K562 (cell line): ENCODE measurements at regions not wholly inside any gene's neighbourhood (a gene's known extent, or its start where the extent isn't known, plus 50 kb on each side); places are given as distances from the start of the nearest gene placed in this dataset.

Source experiments
- ATAC-seq: fragments of 200-7000 bp; cut with Tn5 transposase; 3 replicates; pipeline ENCODE4 v1.9.1; 2020; ENCODE audit warnings: moderate library complexity
- BruUV-seq: library from RNA; stranded (reverse); fragments of 400-500 nt; replicated peaks from 2 replicates; lab custom pipeline; 2021; lab: Mats Ljungman, UMichigan
- CTCF ChIA-PET: fragments of 300-600 bp; formaldehyde crosslinking; extraction: SDS; loops from one replicate; lab custom pipeline; 2021; ENCODE audit warnings: low intra/inter-chr PET ratio; lab: Yijun Ruan, JAX
- POLR2A ChIA-PET: fragments of 300-600, 350-650 bp; sonication (Branson Sonifier 250); formaldehyde crosslinking; extraction: SDS; loops from one replicate; lab custom pipeline; 2021; ENCODE audit warnings: antibody characterized with exemption, inconsistent platforms; lab: Yijun Ruan, JAX
- DNase-seq, 4 experiments: peaks; one replicate each; pipeline versions ENCODE4 v3.0.0 to v3.0.0-alpha.2; 2011 to 2018; ENCODE audit warnings: low spot score in 3 of 4, mixed read lengths in 3 of 4; ENCODE audit errors: extremely low read depth in 1 of 4
- FAIRE-seq: peaks from 2 replicates; lab custom pipeline; 2011; peaks lifted over from hg19 to GRCh38; lab: Jason Lieb, UNC
- H2AFZ ChIP-seq: 2 replicates; pipeline ENCODE4 v1.6.0; 2011; ENCODE audit warnings: low read depth, low read length, control low read depth, inconsistent platforms
- H3K27ac ChIP-seq: fragments of 200-600 bp; 3 replicates; pipeline ENCODE4 v1.8.0; 2011; ENCODE audit warnings: low read depth, mild to moderate bottlenecking, control low read depth, inconsistent platforms, low read length, moderate library complexity, mixed read lengths; ENCODE audit errors: extremely low read depth
- H3K27me3 ChIP-seq, 2 experiments: fragments of 300-600 bp in 1 of 2; 2 replicates in 1 of 2; 3 replicates in 1 of 2; pipeline versions ENCODE4 v1.6.0 to v1.8.0; 2011; ENCODE audit warnings: inconsistent platforms in 2 of 2, low read length in 2 of 2, mild to moderate bottlenecking in 1 of 2, mixed read lengths in 1 of 2, moderate library complexity in 1 of 2; ENCODE audit not compliant: control insufficient read depth in 2 of 2, insufficient read depth in 2 of 2
- H3K36me3 ChIP-seq: fragments of 300-600 bp; 3 replicates; pipeline ENCODE4 v1.8.0; 2011; ENCODE audit warnings: mild to moderate bottlenecking, low read length, inconsistent platforms; ENCODE audit not compliant: control insufficient read depth, insufficient read depth
- H3K4me1 ChIP-seq, 2 experiments: fragments of 200-600 bp in 1 of 2; replicated peaks in 1 of 2; 2 replicates in 1 of 2; 3 replicates in 1 of 2; pipeline versions ENCODE4 v1.5.1 to v1.8.0; 2011; ENCODE audit warnings: inconsistent platforms in 2 of 2, low read length in 2 of 2, mild to moderate bottlenecking in 1 of 2, mixed read lengths in 1 of 2, moderate library complexity in 1 of 2; ENCODE audit not compliant: control insufficient read depth in 2 of 2, insufficient read depth in 2 of 2
- H3K4me2 ChIP-seq: 2 replicates; pipeline ENCODE4 v1.6.1; 2011; ENCODE audit warnings: low read length, control low read depth, inconsistent platforms, mixed read lengths; ENCODE audit not compliant: insufficient read depth
- H3K4me3 ChIP-seq: fragments of 200-600 bp; sonication (generic), shearing (Covaris generic); 2 replicates; pipeline ENCODE4 v1.5.1; 2016; ENCODE audit warnings: control low read depth, inconsistent platforms
- H3K79me2 ChIP-seq: fragments of 200-600 bp; 3 replicates; pipeline ENCODE4 v1.8.0; 2011; ENCODE audit warnings: low read length, inconsistent platforms; ENCODE audit not compliant: control insufficient read depth, insufficient read depth
- H3K9ac ChIP-seq, 2 experiments: 2 replicates each; pipeline versions ENCODE4 v1.6.0 to v1.6.1; 2011; ENCODE audit warnings: low read depth in 2 of 2, low read length in 2 of 2, control low read depth in 1 of 2, inconsistent platforms in 1 of 2, mild to moderate bottlenecking in 1 of 2, mixed read lengths in 1 of 2; ENCODE audit not compliant: insufficient read depth in 1 of 2
- H3K9me1 ChIP-seq: one replicate; pipeline ENCODE4 v1.6.0; 2011; ENCODE audit warnings: inconsistent platforms, mild to moderate bottlenecking, low read length, moderate library complexity; ENCODE audit not compliant: control insufficient read depth, insufficient read depth
- H3K9me3 ChIP-seq: replicated peaks from 2 replicates; pipeline ENCODE4 v1.5.1; 2011; ENCODE audit warnings: low read depth, low read length, inconsistent platforms; ENCODE audit not compliant: control insufficient read depth, insufficient read depth
- H4K20me1 ChIP-seq: replicated peaks from 2 replicates; pipeline ENCODE4 v1.6.1; 2011; ENCODE audit warnings: low read length, inconsistent platforms, mixed read lengths; ENCODE audit not compliant: control insufficient read depth, insufficient read depth
- BRCA1 ChIP-seq, 2 experiments: fragments of 450-650 bp in 1 of 2; sonication (generic) in 1 of 2; formaldehyde crosslinking in 1 of 2; IDR thresholded peaks; 2 replicates each; pipeline versions ENCODE4 v1.5.0 to v1.6.1; 2017 to 2020; ENCODE audit warnings: mild to moderate bottlenecking in 1 of 2, missing genetic modification reagents in 1 of 2
- LEF1 ChIP-seq: fragments of 450-650 bp; IDR thresholded peaks from 2 replicates; pipeline ENCODE4 v1.6.1; 2016; ENCODE audit warnings: mild to moderate bottlenecking
- MTF1 ChIP-seq: fragments of 250-450 bp; sonication (Bioruptor Pico); IDR thresholded peaks from 2 replicates; pipeline ENCODE4 v1.9.0; 2021; ENCODE audit warnings: moderate library complexity, mild to moderate bottlenecking, inconsistent platforms, borderline replicate concordance
- MYNN ChIP-seq, 2 experiments: sonication (generic); formaldehyde crosslinking in 1 of 2; IDR thresholded peaks; 2 replicates each; pipeline versions ENCODE4 v1.5.0 to v1.6.1; 2016 to 2020; ENCODE audit warnings: antibody characterized with exemption in 1 of 2, missing genetic modification reagents in 1 of 2
- ZMIZ1 ChIP-seq, 2 experiments: fragments of 150-350 bp in 1 of 2; IDR thresholded peaks; 2 replicates each; pipeline ENCODE4 v1.6.1; 2012 to 2016; ENCODE audit warnings: low read depth in 2 of 2, low read length in 2 of 2, mild to moderate bottlenecking in 1 of 2, moderate library complexity in 1 of 2
- ZNF639 ChIP-seq, 2 experiments: fragments of 200-800 bp in 1 of 2; sonication (Bioruptor generic) in 1 of 2; sonication (generic) in 1 of 2; formaldehyde crosslinking in 1 of 2; IDR thresholded peaks in 1 of 2; conservative IDR thresholded peaks in 1 of 2; 2 replicates each; pipeline versions ENCODE4 v1.5.0 to v1.6.1; 2016 to 2020; ENCODE audit warnings: missing compliant biosample characterization in 1 of 2, missing genetic modification characterization in 1 of 2, missing genetic modification reagents in 1 of 2
- ZNF695 ChIP-seq: fragments of 450-650 bp; formaldehyde crosslinking; IDR thresholded peaks from 2 replicates; pipeline ENCODE4 v1.4.0; 2020; ENCODE audit warnings: mild to moderate bottlenecking, moderate library complexity
- WGBS: fragments of 100-300 bp; shearing (Covaris generic); methylation state at CpG from one replicate; pipeline ENCODE4 v1.1.6; 2016; ENCODE audit warnings: low coverage, mixed read lengths; ENCODE audit not compliant: insufficient coverage; ENCODE audit errors: missing lambda C conversion rate; 5-methylcytosine and 5-hydroxymethylcytosine counted together
- in situ Hi-C: fragments of 300-500 bp; cut with MboI; formaldehyde crosslinking; loops from 4 replicates; pipeline ENCODE4 v1.15.0; 2018; ENCODE audit warnings: inconsistent platforms, mixed read lengths
- intact Hi-C: fragments of 100-400 bp; cut with micrococcal nuclease; formaldehyde crosslinking; loops from 2 replicates; pipeline ENCODE4 v1.14.2; 2022

GRCh38 chr1:14065486-14065885 lies 365.5 kb downstream of the PRDM2 start:
- Histone ChIP-seq H3K4me3 (no peak overlapping the region), H3K36me3 (no peaks in the 10 kb centered on the region), H3K4me1 (no peaks in the 10 kb centered on the region), H2AFZ (no peak overlapping the region), H3K9me1 (no peaks in the 10 kb centered on the region), H3K79me2 (no peaks in the 10 kb centered on the region), H3K9me3 (no peaks in the 10 kb centered on the region), H3K27ac (no peak overlapping the region), H3K4me2 (no peak overlapping the region), H3K9ac (no peak overlapping the region), H3K27me3 (peaks cover 2 to 21% of the 10 kb centered on the region in 2 experiments; a peak in 2 of 5 replicates), H4K20me1 (no peaks in the 10 kb centered on the region)
- in situ Hi-C loops: no loop called here
- BruUV-seq: no TSS peak
- DNase-seq (no peak), FAIRE-seq (no peak), ATAC-seq (no peak)
- intact Hi-C loops: no loop called here
- POLR2A ChIA-PET: interaction anchor here (0.6 to 1.6 kb wide), 3 partner anchors 12 to 815 kb away, joined by 3 to 4 read pairs (median 3); no protein-coding TSS in a partner anchor
- WGBS: 0% methylated on average over 6 of the region's 6 CpGs
- CTCF ChIA-PET: interaction anchor here (0.7 kb wide), 1 partner anchor 1243 kb away, joined by 3 read pairs; no protein-coding TSS in a partner anchor
- TF ChIP-seq ZMIZ1 (IDR thresholded peaks at IDR 0.05; ENCODE audit: low read depth in 2 of 2, low read length in 2 of 2) (no peak), ZNF639 (CRISPR knock-in tag; conservative IDR thresholded peaks at IDR 0.05 in 1 of 2, IDR thresholded peaks at IDR 0.05 in 1 of 2) (no peak), LEF1 (no peak), ZNF695 (CRISPR knock-in tag) (no peak), MYNN (IDR thresholded peaks at IDR 0.05) (no peak), MYNN (CRISPR knock-in tag; IDR thresholded peaks at IDR 0.05) (no peak), BRCA1 (IDR thresholded peaks at IDR 0.05) (no peak), BRCA1 (CRISPR knock-in tag; IDR thresholded peaks at IDR 0.05) (no peak), MTF1 (no peak)
